GM12872 (cell line): ENCODE measurements at regions not wholly inside any gene's neighbourhood (a gene's known extent, or its start where the extent isn't known, plus 50 kb on each side); places are given as distances from the start of the nearest gene placed in this dataset.

Experiments
- TF ChIP-seq, protein P1 (sequence below): IDR thresholded peaks from 3 replicates; pipeline ENCODE4 v1.5.1; 2011; ENCODE audit warnings: low read depth, mild to moderate bottlenecking, low read length, moderate library complexity; ENCODE audit not compliant: insufficient read depth

DNA sequence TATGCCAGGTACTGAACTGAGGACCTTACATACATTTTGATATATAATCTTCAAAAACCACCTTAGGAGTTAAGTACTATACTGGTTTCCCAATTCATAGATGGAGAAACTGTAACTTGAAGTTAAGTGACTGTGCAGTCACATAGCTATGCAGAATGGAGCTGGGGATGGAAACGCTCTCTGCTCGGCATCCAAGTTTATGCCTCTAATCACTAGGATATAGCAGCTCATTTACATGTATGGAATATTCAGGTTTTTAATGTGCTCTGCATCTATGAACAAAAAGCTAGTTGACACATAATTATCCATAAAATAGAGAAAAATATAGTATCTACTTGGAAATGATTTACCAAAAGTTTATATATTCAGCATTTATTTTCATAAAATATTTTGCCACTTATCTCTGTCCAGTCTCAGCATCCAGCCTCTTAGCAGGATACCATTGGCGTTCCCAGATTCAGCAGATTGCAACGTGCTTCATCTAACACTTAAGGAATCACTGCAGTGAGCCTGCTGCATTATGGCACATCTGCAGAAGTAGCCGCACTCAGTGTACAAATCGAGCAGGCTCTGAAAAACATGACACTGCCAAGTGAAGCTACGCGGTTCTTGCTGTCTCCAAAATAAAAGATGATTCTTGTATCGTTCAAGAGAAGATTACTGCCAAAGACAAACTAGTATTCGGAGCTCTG lies 70.4 kb downstream of the MRPL57 start:
- TF ChIP-seq, protein P1, sequence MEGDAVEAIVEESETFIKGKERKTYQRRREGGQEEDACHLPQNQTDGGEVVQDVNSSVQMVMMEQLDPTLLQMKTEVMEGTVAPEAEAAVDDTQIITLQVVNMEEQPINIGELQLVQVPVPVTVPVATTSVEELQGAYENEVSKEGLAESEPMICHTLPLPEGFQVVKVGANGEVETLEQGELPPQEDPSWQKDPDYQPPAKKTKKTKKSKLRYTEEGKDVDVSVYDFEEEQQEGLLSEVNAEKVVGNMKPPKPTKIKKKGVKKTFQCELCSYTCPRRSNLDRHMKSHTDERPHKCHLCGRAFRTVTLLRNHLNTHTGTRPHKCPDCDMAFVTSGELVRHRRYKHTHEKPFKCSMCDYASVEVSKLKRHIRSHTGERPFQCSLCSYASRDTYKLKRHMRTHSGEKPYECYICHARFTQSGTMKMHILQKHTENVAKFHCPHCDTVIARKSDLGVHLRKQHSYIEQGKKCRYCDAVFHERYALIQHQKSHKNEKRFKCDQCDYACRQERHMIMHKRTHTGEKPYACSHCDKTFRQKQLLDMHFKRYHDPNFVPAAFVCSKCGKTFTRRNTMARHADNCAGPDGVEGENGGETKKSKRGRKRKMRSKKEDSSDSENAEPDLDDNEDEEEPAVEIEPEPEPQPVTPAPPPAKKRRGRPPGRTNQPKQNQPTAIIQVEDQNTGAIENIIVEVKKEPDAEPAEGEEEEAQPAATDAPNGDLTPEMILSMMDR, result no peak

DNA sequence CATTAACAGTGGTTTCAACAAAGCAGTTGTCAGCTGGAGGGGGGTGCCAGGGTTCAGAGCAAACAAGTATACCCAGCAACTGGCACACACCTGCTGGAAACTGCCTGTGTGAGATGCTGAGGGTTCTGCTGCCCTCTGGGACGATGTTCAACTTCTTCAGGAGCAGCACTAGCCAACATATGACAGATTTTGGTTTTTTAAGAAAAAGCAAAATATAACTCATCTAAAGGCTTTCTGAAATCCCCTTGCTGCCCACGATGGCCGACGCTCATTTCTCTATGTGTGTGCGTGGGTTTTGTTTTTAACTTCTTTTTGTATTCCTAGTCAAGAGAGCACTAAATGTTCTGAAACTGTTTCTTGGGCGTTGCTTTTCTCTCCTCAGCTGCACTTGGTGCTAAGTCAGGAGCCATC lies 79.9 kb downstream of the MRPL57 start:
- TF ChIP-seq, protein P1, result no peak

DNA sequence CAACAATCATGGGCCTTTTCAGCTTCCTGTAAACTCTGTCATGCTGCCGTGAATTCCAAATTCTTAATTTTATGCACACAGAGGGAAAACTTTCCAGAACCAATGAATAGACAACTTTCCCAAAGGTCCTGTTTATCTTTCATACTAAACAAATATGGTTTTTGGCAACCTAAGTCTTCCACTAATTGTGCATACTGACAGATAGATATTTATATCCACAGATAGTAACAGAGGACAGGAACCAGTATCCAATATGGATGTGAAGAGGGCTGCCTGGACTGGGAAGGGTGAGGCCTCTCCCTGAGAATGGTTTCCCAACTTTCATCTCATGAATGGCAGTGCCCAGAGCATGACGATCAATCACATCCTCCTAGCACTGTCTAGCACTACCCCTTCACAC lies 80.4 kb downstream of the MRPL57 start:
- TF ChIP-seq, protein P1, result no peak

DNA sequence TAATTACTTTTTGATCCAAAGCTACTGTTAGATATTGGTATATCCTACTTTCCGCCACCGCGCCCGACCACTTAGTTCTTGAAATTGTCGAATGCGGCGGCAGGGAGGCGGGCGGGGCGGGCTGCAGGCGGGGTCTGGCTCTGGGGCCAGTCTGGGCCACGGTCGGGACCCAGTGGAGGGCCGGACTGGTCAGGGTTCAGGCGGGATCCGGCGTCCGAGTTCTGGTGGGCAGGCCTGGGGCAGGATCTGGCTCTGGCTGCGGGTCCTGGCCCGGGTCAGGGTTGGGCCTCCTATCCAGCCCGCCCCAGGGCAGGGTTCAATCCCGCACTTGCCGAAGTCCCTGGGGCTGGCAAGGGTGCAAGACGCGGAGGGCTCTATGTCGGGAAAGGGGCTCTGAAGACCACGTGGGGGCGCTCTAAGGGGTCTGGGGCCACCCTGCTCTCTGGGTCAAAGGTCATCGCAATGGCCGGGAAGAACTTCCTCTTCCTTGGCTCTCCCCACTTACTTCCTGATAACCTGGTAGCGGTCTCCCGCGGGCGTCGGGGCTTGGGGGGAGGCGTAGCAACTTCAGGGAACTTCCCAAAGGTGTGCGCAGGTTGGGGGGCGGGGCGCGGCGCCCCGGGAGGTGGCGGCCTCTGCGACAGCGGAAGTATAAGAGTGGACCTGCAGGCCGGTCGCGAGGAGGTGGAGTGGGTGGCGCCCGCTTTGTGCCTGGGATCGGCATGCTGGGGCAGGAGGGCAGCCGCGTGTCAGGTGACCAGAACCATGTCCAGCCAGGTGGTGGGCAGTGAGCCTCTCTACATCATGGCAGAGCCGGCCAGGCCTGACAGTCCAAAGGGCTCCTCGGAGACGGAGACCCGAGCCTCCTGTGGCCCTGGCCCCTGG lies 83.4 kb downstream of the MRPL57 start:
- TF ChIP-seq, protein P1, result no peak

DNA sequence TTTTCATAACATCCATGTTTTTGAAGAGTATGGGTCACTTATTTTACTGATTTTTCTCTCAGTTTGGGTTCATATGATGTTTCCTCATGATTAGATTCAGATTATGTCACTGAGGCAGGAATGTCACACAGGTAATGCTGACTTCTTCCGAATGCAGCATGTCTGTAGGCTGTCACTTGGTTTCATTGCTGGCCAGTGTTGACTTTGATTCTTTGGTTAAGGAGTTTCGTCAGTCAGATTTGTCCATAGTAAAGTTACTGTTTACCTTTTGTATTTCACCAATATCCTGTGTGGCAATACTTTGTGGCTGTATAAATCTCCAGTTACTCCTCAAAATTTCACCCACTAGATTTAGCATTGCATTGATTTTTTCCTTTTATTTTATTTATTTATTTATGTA lies 105.6 kb downstream of the MRPL57 start:
- TF ChIP-seq, protein P1, result no peak

DNA sequence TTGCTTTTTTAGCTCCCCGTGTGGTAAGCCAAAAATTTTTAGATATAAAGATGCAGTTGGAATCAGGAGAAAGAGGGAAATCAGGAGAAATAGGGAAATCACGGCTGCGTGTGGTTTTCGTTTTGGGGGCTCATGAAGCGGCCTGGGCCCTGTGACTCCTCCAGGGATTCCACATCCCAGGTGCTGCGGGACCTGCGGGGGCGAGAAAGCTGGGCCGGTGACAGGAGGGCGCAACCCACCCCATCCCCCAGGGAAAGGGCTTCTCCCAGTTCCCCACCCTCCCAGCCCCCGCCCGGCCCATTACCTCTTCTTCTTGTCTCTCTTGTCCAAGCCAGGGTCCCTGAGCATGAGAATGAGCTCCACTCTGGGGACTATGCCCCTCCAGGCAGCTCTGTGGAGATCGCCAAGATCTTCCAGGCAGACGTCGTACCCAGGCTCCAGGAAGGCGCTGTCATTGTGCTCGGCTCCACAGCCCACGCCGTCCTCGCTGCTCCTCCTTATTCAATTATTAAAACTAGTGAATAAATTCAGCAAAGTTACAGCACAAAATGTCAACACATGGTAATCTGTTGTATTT lies 111.0 kb downstream of the MRPL57 start:
- TF ChIP-seq, protein P1, result no peak

DNA sequence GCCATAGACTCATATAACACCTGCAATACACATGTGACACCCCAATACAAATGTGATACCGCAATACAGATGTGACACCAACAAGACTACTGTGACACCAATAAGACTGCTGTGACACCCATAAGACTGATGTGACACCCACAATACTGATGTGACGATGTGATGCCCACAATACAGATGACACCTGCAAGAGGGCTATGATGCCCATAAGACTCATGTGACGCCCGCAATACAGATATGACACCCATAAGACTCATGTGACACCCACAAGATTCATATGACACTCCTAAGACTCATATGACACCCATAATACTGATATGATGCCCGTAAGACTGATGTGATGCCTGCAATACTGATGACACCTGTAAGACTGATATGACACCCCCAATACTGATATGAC lies 113.0 kb downstream of the MRPL57 start:
- TF ChIP-seq, protein P1, result no peak
